Thoracic aorta (tissue), 2 donors: ENCODE measurements at regions not wholly inside any gene's neighbourhood (a gene's known extent, or its start where the extent isn't known, plus 50 kb on each side); places are given as distances from the start of the nearest gene placed in this dataset.

Experiments used
- ATAC-seq: fragments of 150-250 bp; one replicate; pipeline ENCODE4 v1.8.0; 2017; ENCODE audit warnings: low read depth; ENCODE audit not compliant: insufficient number of reproducible peaks, low FRiP score
- DNase-seq: peaks from one replicate; pipeline ENCODE4 v3.0.0-alpha.2; 2020; ENCODE audit warnings: low spot score
- H3K27ac ChIP-seq, 2 donors: fragments of 200-600 bp; sonication (generic); 1 replicate in 1 of 2; 2 replicates in 1 of 2; pipeline ENCODE4 v1.5.1; 2016; ENCODE audit warnings: mild to moderate bottlenecking in 2 of 2, moderate library complexity in 2 of 2
- H3K27me3 ChIP-seq: fragments of 200-600 bp; sonication (generic); replicated peaks from 2 replicates; pipeline ENCODE4 v1.6.0; 2016; ENCODE audit warnings: mild to moderate bottlenecking; ENCODE audit not compliant: insufficient read depth
- H3K36me3 ChIP-seq: fragments of 200-600 bp; sonication (generic); one replicate; pipeline ENCODE4 v1.5.1; 2016
- H3K4me1 ChIP-seq, 2 donors: fragments of 200-600 bp; sonication (generic); 1 replicate in 1 of 2; 2 replicates in 1 of 2; pipeline versions ENCODE4 v1.5.1 to v1.6.0; 2016; ENCODE audit warnings: low read depth in 2 of 2, mild to moderate bottlenecking in 1 of 2; ENCODE audit not compliant: control insufficient read depth in 1 of 2
- H3K4me3 ChIP-seq: fragments of 200-600 bp; sonication (generic); 2 replicates; pipeline ENCODE4 v1.5.1; 2016; ENCODE audit warnings: mild to moderate bottlenecking
- H3K9me3 ChIP-seq: fragments of 200-600 bp; sonication (generic); 2 replicates; pipeline ENCODE4 v1.5.1; 2016
- TF ChIP-seq, protein P1 (sequence below): fragments of 200-600 bp; sonication (generic); IDR thresholded peaks from one replicate; pipeline ENCODE4 v1.5.1; 2019; ENCODE audit warnings: antibody characterized with exemption

DNA sequence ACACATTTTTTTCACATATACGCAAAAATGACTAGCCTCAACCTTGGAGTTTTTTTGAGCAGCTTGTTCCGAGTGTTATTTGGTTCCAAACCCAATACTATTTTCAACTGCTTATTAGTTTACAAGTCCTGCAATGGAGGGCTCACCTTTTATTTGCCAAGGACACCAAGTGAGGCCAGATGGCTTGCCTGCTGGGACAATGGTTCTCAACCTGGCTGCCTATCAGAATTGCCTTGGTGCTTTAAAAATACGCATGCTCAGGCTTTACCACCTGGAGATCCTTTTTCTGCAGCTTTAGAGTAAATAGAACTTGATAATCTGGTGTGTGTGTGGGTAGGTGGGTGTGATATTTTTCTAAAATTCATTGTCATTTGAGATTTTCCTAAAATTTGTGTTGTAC lies 276.8 kb downstream of the MTERF1 start:
- Histone ChIP-seq H3K27me3 (no peaks in the 10 kb centered on the region), H3K36me3 (no peaks in the 10 kb centered on the region), H3K9me3 (no peaks in the 10 kb centered on the region), H3K4me3 (no peak overlapping the region), H3K4me1 (no peaks in the 10 kb centered on the region), H3K27ac (no peak overlapping the region)
- TF ChIP-seq, protein P1, sequence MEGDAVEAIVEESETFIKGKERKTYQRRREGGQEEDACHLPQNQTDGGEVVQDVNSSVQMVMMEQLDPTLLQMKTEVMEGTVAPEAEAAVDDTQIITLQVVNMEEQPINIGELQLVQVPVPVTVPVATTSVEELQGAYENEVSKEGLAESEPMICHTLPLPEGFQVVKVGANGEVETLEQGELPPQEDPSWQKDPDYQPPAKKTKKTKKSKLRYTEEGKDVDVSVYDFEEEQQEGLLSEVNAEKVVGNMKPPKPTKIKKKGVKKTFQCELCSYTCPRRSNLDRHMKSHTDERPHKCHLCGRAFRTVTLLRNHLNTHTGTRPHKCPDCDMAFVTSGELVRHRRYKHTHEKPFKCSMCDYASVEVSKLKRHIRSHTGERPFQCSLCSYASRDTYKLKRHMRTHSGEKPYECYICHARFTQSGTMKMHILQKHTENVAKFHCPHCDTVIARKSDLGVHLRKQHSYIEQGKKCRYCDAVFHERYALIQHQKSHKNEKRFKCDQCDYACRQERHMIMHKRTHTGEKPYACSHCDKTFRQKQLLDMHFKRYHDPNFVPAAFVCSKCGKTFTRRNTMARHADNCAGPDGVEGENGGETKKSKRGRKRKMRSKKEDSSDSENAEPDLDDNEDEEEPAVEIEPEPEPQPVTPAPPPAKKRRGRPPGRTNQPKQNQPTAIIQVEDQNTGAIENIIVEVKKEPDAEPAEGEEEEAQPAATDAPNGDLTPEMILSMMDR: no peak
- DNase-seq: no peak
- no peak for ATAC-seq

DNA sequence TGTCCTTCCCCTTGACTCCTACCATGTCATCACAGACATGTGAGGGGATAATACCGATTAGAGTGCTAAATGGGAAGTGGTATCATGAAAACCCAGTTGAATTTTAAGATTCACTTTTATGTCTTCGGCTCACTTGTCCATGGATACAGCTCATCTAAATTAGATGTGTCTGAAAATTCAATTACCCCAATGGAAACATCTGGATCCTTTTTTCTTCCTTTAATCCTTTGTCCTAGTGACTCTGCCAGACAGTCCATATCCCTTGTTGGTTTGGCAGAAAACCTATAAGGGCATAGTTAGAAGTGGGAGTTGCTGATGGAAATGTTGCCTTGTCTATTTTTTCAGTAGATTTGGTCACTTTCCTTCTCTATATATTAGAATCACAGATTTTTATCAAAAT lies 271.9 kb downstream of the MTERF1 start:
- Histone ChIP-seq H3K9me3 (no peaks in the 10 kb centered on the region), H3K4me3 (no peak overlapping the region), H3K27ac (no peak overlapping the region), H3K36me3 (no peaks in the 10 kb centered on the region), H3K4me1 (no peaks in the 10 kb centered on the region), H3K27me3 (no peaks in the 10 kb centered on the region)
- ATAC-seq: no peak
- DNase-seq: no peak
- TF ChIP-seq, protein P1: no peak

DNA sequence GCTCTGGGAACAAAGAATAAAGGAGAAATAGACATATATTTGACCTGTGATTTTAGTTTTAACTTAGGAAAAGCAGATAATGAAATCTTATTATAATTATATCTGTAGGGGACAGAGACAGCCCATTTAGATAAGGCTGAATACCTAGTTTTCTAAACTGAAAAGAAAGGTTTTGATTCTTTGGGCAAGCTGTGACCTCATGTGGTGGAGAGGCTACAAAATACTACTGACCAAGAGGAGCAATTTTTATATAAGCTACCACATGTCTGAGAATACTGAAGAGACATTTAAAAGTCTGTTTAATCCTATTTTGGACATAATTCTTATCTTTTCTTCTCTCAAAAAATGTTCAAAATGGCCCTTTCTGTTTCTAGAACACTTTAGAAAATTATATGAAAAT lies 271.0 kb downstream of the MTERF1 start:
- H3K27me3 ChIP-seq: no peaks in the 10 kb centered on the region
- H3K4me3 ChIP-seq: no peak overlapping the region
- no peaks in the 10 kb centered on the region for H3K9me3 ChIP-seq
- DNase-seq (no peak), ATAC-seq (no peak)
- H3K27ac ChIP-seq: no peak overlapping the region
- H3K36me3 ChIP-seq: no peaks in the 10 kb centered on the region
- H3K4me1 ChIP-seq: no peaks in the 10 kb centered on the region
- TF ChIP-seq, protein P1: no peak

DNA sequence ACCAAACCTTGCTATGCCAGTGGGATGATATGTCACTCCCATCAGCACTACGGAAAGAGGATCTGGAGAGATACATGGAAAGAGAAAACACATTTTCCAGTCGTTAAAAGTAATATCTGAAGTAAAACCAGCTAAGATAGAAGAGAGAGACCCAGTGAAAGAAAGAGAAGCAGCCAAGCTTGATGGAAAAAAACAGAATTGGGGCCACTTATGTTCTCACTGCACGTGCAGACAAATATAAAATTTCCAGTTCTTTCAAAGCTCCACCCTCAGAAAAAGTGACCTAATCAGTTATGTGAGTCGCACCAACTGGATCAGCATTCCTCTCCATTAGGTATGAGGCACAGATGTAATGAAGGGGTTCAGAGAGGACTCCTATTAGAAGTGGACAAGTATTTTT lies 266.1 kb downstream of the MTERF1 start:
- no peak for DNase-seq
- Histone ChIP-seq H3K27me3 (no peaks in the 10 kb centered on the region), H3K27ac (no peak overlapping the region), H3K4me3 (no peak overlapping the region), H3K36me3 (no peaks in the 10 kb centered on the region), H3K4me1 (no peaks in the 10 kb centered on the region), H3K9me3 (no peaks in the 10 kb centered on the region)
- TF ChIP-seq, protein P1: no peak
- ATAC-seq: no peak

GRCh38 chr7:91618776-91619765 lies 261.4 kb downstream of the MTERF1 start:
- TF ChIP-seq, protein P1: no peak
- DNase-seq (no peak), ATAC-seq (no peak)
- Histone ChIP-seq H3K4me3 (no peak overlapping the region), H3K9me3 (no peaks in the 10 kb centered on the region), H3K36me3 (no peaks in the 10 kb centered on the region), H3K4me1 (no peaks in the 10 kb centered on the region), H3K27me3 (no peaks in the 10 kb centered on the region), H3K27ac (no peak overlapping the region)
